ENCODE measurements at regions not wholly inside any gene's neighbourhood (a gene's known extent, or its start where the extent isn't known, plus 50 kb on each side); places are given as distances from the start of the nearest gene placed in this dataset.

- no peak overlapping the region for H3K4me3 ChIP-seq (ENCODE audit: low read depth, low read length)
- TF ChIP-seq, protein P1, sequence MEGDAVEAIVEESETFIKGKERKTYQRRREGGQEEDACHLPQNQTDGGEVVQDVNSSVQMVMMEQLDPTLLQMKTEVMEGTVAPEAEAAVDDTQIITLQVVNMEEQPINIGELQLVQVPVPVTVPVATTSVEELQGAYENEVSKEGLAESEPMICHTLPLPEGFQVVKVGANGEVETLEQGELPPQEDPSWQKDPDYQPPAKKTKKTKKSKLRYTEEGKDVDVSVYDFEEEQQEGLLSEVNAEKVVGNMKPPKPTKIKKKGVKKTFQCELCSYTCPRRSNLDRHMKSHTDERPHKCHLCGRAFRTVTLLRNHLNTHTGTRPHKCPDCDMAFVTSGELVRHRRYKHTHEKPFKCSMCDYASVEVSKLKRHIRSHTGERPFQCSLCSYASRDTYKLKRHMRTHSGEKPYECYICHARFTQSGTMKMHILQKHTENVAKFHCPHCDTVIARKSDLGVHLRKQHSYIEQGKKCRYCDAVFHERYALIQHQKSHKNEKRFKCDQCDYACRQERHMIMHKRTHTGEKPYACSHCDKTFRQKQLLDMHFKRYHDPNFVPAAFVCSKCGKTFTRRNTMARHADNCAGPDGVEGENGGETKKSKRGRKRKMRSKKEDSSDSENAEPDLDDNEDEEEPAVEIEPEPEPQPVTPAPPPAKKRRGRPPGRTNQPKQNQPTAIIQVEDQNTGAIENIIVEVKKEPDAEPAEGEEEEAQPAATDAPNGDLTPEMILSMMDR (IDR thresholded peaks at IDR 0.05; ENCODE audit: borderline replicate concordance, insufficient read depth, low read depth, low read length): no peak
Measured at GRCh38 chr3:18841422-18842343, 306.6 kb upstream of the KCNH8 start.

GRCh38 chr3:18840535-18841137, 307.7 kb upstream of the KCNH8 start:
- TF ChIP-seq, protein P1 (IDR thresholded peaks at IDR 0.05; ENCODE audit: borderline replicate concordance, insufficient read depth, low read depth, low read length): no peak
- H3K4me3 ChIP-seq (ENCODE audit: low read depth, low read length): no peak overlapping the region

DNA sequence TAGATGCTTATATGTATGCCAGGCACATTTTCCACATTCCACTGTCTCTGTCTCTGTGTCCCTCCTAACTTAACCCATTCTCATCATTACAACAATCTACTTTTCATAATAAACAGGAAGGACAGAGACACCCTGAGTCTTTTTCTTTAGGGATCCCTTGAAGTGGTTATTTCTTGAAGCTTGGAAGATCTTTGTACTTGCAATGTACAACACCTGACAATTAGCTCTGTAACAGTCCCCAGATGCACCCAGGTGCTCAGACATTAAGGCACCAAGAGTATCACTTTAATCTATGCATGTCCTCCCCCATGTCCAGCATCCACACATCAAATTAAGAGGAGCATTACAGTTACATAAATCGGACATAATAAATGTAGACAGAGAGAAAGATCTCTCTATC, 309.6 kb upstream of the KCNH8 start:
- TF ChIP-seq, protein P1 (IDR thresholded peaks at IDR 0.05; ENCODE audit: borderline replicate concordance, insufficient read depth, low read depth, low read length): no peak
- no peak overlapping the region for H3K4me3 ChIP-seq (ENCODE audit: low read depth, low read length)

- TF ChIP-seq, protein P1 (IDR thresholded peaks at IDR 0.05; ENCODE audit: borderline replicate concordance, insufficient read depth, low read depth, low read length): no peak
Measured at GRCh38 chr3:18837137-18837755, 311.1 kb upstream of the KCNH8 start.

GRCh38 chr3:18835021-18835420, 313.3 kb upstream of the KCNH8 start:
- TF ChIP-seq, protein P1 (IDR thresholded peaks at IDR 0.05; ENCODE audit: borderline replicate concordance, insufficient read depth, low read depth, low read length): no peak
- H3K4me3 ChIP-seq (ENCODE audit: low read depth, low read length): no peak overlapping the region

More at GRCh38 chr3:18837137-18837755, 311.1 kb upstream of the KCNH8 start:
- H3K4me3 ChIP-seq (ENCODE audit: low read depth, low read length): no peak overlapping the region

GRCh38 chr3:18830087-18830486, 318.2 kb upstream of the KCNH8 start:
- TF ChIP-seq, protein P1 (IDR thresholded peaks at IDR 0.05; ENCODE audit: borderline replicate concordance, insufficient read depth, low read depth, low read length): no peak
- no peak overlapping the region for H3K4me3 ChIP-seq (ENCODE audit: low read depth, low read length)
